Midbrain (tissue), 1 donor: ENCODE measurements at regions not wholly inside any gene's neighbourhood (a gene's known extent, or its start where the extent isn't known, plus 50 kb on each side); places are given as distances from the start of the nearest gene placed in this dataset.

Experiments
- DNase-seq: peaks from one replicate; lab custom pipeline; 2025; lab: John Stamatoyannopoulos, UW

- DNase-seq, result peak; percentile 6
These were observed 238.5 kb upstream of the FBXL7 start for GRCh38 chr5:15261269-15261995.

- no peak for DNase-seq
These were observed 239.4 kb upstream of the FBXL7 start for GRCh38 chr5:15260356-15261268.

GRCh38 chr5:15256485-15256884 lies 243.5 kb upstream of the FBXL7 start:
- no peak for DNase-seq

DNA sequence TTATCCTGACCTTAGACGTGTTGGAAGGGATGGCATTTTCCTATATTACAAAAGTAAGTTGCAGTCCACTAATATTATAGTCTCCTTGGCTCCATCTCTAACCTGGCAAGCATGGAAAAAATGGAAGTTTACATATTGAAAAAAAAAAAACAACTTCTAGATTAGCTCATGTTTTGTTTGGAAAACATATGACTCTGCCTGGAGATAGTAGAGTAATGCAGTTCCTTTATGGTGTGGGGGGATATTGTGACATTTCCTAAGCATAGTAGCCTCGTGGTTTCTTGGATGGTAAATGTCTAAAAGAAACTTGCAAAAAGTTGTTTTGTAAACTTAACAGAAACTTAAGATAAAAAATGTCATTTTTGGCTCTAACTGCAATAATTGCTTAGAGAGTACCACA lies 244.4 kb upstream of the FBXL7 start:
- no peak for DNase-seq

GRCh38 chr5:15254607-15255006 lies 245.4 kb upstream of the FBXL7 start:
- DNase-seq, result no peak

DNA sequence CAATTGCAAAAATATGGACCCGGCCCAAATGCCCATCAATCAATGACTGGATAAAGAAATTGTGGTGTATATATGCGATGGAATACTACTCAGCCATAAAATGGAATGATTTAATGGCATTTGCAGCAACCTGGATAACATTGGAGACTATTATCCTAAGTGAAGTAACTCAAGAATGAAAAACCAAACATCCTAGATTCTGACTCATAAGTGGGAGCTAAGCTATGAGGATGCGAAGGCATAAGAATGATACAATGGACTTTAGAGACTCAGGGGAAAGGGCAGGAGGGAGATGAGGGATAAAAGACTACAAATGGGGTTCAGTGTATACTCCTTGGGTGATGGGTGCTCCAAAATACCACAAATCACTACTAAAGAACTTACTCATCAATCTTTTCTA lies 247.6 kb upstream of the FBXL7 start:
- no peak for DNase-seq

DNA sequence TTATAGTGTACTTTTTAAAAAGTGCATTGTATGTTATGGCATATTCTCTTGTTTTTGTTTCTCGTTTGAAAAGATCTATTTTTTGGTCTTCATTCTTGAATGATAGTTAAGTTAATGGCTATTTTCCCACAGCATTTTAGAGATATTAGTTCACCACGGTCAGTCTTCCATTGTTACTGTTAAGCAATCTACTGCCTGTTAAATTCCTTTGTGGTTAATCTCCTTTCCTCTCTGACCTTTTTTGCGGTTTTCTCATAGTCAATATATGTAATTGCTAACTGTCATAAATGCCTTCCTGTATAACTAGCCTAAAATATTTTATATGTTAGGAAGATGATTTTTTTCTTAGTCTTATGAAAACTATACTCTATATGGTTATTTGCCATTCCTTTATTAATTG lies 250.8 kb upstream of the FBXL7 start:
- no peak for DNase-seq

DNA sequence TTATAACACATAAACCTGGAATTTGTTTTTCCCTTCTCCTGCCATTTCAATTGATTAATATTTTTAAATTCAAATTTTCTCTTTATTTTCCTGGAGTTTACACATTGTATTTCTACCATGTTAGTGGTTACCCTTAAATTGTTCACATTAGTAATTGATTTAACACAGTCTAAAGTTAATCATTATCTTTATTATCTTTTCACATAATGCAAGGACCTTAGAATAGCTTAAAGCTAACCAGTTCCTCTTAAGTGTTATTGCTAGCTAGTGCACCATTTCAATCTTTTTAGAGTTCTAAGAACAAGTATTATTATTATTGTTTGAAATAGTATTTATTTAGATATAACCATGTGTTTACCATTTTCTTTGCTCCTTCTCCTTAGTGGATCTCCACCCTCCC lies 251.2 kb upstream of the FBXL7 start:
- no peak for DNase-seq

- no peak for DNase-seq
These were observed 254.1 kb upstream of the FBXL7 start for GRCh38 chr5:15245913-15246312.

- no peak for DNase-seq
These were observed 256.5 kb upstream of the FBXL7 start for GRCh38 chr5:15243301-15244020.

DNA sequence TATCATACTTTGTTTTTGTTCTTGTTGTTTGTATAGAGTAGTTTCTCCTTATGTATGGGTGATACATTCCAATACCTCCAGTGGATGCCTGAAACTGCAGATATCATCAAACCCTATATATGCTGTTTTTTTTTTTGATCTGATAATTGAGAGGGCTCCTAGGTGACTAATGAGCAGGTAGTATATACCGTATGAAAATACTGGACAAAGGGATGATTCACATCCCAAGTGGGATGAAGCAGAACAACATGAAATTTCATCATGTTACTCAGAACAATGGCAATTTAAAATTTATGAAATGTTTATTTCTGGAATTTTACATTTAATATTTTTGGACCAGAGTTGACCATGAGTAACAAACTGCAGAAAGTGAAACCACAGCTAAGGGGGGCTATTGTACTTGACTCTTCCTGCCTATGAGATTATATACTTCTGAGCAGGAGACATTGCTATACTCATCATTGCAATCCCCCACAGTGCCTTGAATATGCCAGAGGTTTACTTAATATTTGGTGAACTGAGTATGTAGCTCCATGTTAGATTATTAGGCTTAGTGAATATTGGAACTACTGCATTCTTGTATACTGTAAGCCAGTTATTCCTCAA lies 258.7 kb upstream of the FBXL7 start:
- no peak for DNase-seq

GRCh38 chr5:15238006-15238405 lies 262.0 kb upstream of the FBXL7 start:
- DNase-seq, result no peak

GRCh38 chr5:15236911-15237508 lies 263.0 kb upstream of the FBXL7 start:
- DNase-seq, result no peak

DNA sequence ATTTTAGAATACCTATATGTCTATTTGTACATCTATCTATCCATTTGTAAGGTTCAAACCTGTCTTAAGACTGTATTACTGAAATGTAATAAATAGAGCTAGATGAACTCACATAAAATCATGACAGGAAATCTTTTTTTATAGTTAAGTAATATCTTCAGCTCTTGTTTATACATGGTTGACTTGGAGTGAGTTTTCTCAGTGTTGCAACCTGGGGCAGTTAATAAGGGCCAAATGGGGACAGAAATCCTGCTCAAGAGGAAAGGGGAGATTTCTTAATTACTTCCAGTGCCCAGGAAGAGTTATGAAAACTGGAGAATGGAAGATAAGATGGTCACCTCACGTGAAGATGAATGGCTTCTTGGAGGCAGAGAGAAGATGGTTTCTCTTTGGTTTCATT lies 265.1 kb upstream of the FBXL7 start:
- no peak for DNase-seq

DNA sequence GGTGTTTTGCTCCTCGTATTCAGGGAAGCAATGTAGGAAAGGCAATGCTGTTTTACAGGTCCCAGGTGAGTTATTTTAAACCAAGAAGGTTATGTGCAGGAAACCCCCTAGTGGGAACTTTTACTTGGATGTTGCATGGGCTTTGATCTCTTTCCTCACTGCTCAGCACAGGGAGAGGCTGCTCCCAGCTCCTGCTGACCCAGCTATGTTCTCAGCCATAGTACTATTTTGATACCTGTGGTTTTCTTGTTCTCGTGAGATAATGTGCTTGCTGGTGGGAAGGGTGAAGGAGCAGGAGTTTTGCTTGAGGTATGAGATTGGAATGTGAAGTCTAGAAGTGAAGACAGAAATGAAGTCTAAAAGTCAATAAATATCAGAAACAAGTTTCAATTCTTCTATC lies 265.6 kb upstream of the FBXL7 start:
- no peak for DNase-seq

- DNase-seq, result no peak
These were observed 266.4 kb upstream of the FBXL7 start for GRCh38 chr5:15233566-15233965.

GRCh38 chr5:15222156-15222555 lies 277.8 kb upstream of the FBXL7 start:
- no peak for DNase-seq

GRCh38 chr5:15220642-15221173 lies 279.3 kb upstream of the FBXL7 start:
- no peak for DNase-seq

DNA sequence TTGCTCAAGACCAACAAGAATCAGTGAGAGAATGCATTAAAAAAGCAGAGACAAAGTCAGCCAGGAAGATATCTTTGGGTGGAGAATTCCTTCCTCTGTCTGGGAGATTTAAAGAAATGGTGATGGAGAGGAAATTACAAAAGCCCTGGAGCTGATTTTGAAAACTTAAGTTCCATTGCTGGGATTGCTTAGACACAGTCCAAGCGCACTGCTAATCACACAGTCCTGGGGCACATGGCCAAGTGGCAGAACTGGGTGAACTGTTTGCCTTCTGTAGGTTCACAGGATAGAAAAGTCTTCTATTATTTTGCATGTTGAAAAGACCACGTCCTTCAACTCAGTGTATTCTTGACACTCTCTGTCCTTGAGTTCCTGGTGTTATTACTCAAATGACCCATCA lies 284.9 kb upstream of the FBXL7 start:
- DNase-seq, result no peak

DNA sequence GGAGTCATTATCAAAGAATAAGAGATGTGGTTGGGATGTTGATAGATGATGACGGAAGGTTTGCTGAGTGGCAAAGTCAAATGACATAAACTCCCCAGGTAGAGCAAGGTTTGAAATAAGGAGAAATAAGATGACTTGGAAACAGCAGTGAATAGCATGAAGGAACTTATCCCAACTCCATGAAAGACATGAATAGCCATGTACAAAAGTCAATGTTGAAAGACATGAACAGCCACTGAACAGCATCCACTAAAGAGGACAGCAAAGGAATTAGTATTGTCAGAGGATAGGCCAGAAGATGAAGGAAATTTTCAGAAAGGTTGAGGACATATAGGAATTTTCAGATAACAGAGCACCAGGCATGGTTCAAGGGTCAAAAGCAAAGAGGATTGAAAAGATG lies 286.0 kb upstream of the FBXL7 start:
- DNase-seq, result no peak

- no peak for DNase-seq
These were observed 290.8 kb upstream of the FBXL7 start for GRCh38 chr5:15209053-15209762.
